ENCODE measurements at regions not wholly inside any gene's neighbourhood (a gene's known extent, or its start where the extent isn't known, plus 50 kb on each side); places are given as distances from the start of the nearest gene placed in this dataset.

GRCh38 chr3:193754719-193755118 lies 161.7 kb downstream of the OPA1 start:
- in situ Hi-C loops (cut with MboI; ENCODE audit: low pct_unique_long_range_greater_than_20kb in 2 of 9, low sequenced_read_pairs in 9 of 9, unreplicated experiment in 9 of 9), result loop anchor here in 1 of 9 experiments (25.0 kb wide), 1 partner anchor 558 kb away; no protein-coding TSS in a partner anchor
- no peak for ATAC-seq (replicated peaks in 6 of 8)
- no peak overlapping the region for H3K27ac ChIP-seq

GRCh38 chr3:193756536-193756935 lies 163.5 kb downstream of the OPA1 start:
- Histone ChIP-seq H3K4me1 (replicated peaks in 1 of 2) (no peaks in the 10 kb centered on the region), H3K4me3 (no peak overlapping the region), H3K27ac (no peak overlapping the region)
- in situ Hi-C loops (cut with MboI; ENCODE audit: low pct_unique_long_range_greater_than_20kb in 2 of 9, low sequenced_read_pairs in 9 of 9, unreplicated experiment in 9 of 9), result loop anchor here in 1 of 9 experiments (25.0 kb wide), 1 partner anchor 556 kb away; no protein-coding TSS in a partner anchor
- 0 to 100% (median 81%) methylated on average over 1 of the region's 1 CpG; no CpG with 5 or more reads in 2 of the 10 experiments for WGBS, 10 experiments
- ATAC-seq (replicated peaks in 6 of 8), result no peak

More at GRCh38 chr3:193754719-193755118, 161.7 kb downstream of the OPA1 start:
- Histone ChIP-seq H3K4me3 (no peak overlapping the region), H3K4me1 (replicated peaks in 1 of 2) (no peaks in the 10 kb centered on the region)

- ATAC-seq (replicated peaks in 6 of 8), result no peak
- in situ Hi-C loops (cut with MboI; ENCODE audit: low pct_unique_long_range_greater_than_20kb in 2 of 9, low sequenced_read_pairs in 9 of 9, unreplicated experiment in 9 of 9), result loop anchor here in 1 of 9 experiments (25.0 kb wide), 1 partner anchor 555 kb away; no protein-coding TSS in a partner anchor
- WGBS, 10 experiments, result 0 to 100% (median 76%) methylated on average over 1 to 2 of the region's 2 CpGs; no CpG with 5 or more reads in 1 of the 10 experiments
Observed at GRCh38 chr3:193757457-193757856, 164.4 kb downstream of the OPA1 start.

GRCh38 chr3:193761969-193762368 lies 169.0 kb downstream of the OPA1 start:
- in situ Hi-C loops (cut with MboI; ENCODE audit: low pct_unique_long_range_greater_than_20kb in 2 of 9, low sequenced_read_pairs in 9 of 9, unreplicated experiment in 9 of 9), result loop anchor here in 1 of 9 experiments (25.0 kb wide), 1 partner anchor 550 kb away; no protein-coding TSS in a partner anchor
- peaks cover 0 to 5% of the 10 kb centered on the region in 2 donors for H3K4me1 ChIP-seq (replicated peaks in 1 of 2)
- H3K4me3 ChIP-seq, result no peak overlapping the region
- 65 to 100% (median 95%) methylated on average over 1 to 5 of the region's 5 CpGs for WGBS, 10 experiments
- no peak overlapping the region for H3K27ac ChIP-seq
- ATAC-seq (replicated peaks in 6 of 8), result no peak

More at GRCh38 chr3:193757457-193757856, 164.4 kb downstream of the OPA1 start:
- Histone ChIP-seq H3K4me3 (no peak overlapping the region), H3K27ac (no peak overlapping the region), H3K4me1 (replicated peaks in 1 of 2) (no peaks in the 10 kb centered on the region)

GRCh38 chr3:193762657-193763056 lies 169.6 kb downstream of the OPA1 start:
- no peak overlapping the region for H3K27ac ChIP-seq
- no peak overlapping the region for H3K4me3 ChIP-seq
- ATAC-seq (replicated peaks in 6 of 8), result no peak
- in situ Hi-C loops (cut with MboI; ENCODE audit: low pct_unique_long_range_greater_than_20kb in 2 of 9, low sequenced_read_pairs in 9 of 9, unreplicated experiment in 9 of 9), result loop anchor here in 1 of 9 experiments (25.0 kb wide), 1 partner anchor 550 kb away; no protein-coding TSS in a partner anchor
- peaks cover 5 to 6% of the 10 kb centered on the region in 2 donors for H3K4me1 ChIP-seq (replicated peaks in 1 of 2)
- 80 to 100% (median 100%) methylated on average over 1 of the region's 1 CpG; no CpG with 5 or more reads in 7 of the 10 experiments for WGBS, 10 experiments

GRCh38 chr3:193764959-193765358 lies 172.0 kb downstream of the OPA1 start:
- Histone ChIP-seq H3K27ac (no peak overlapping the region), H3K4me3 (no peak overlapping the region), H3K4me1 (replicated peaks in 1 of 2) (peaks cover 14% of the 10 kb centered on the region in 2 donors)
- in situ Hi-C loops (cut with MboI; ENCODE audit: low pct_unique_long_range_greater_than_20kb in 2 of 9, low sequenced_read_pairs in 9 of 9, unreplicated experiment in 9 of 9), result loop anchor here in 1 of 9 experiments (25.0 kb wide), 1 partner anchor 547 kb away; no protein-coding TSS in a partner anchor
- WGBS, 10 experiments, result 17 to 94% (median 90%) methylated on average over 1 to 4 of the region's 5 CpGs; no CpG with 5 or more reads in 4 of the 10 experiments
- peak in 3 of 8 experiments; percentile 58 to 91 (median 86) for ATAC-seq (replicated peaks in 6 of 8)

GRCh38 chr3:193767353-193768069 lies 174.5 kb downstream of the OPA1 start:
- peak overlapping the region; percentile 11 to 13 for H3K27ac ChIP-seq
- WGBS, 10 experiments, result 86 to 100% (median 100%) methylated on average over 1 of the region's 1 CpG; no CpG with 5 or more reads in 7 of the 10 experiments
- peaks cover 32% of the 10 kb centered on the region in 2 donors for H3K4me1 ChIP-seq (replicated peaks in 1 of 2)
- in situ Hi-C loops (cut with MboI; ENCODE audit: low pct_unique_long_range_greater_than_20kb in 2 of 9, low sequenced_read_pairs in 9 of 9, unreplicated experiment in 9 of 9), result loop anchor here in 1 of 9 experiments (25.0 kb wide), 1 partner anchor 545 kb away; no protein-coding TSS in a partner anchor
- peak in 3 of 8 experiments; percentile 0 to 1 (median 0) for ATAC-seq (replicated peaks in 6 of 8)
- no peak overlapping the region for H3K4me3 ChIP-seq

GRCh38 chr3:193768070-193768394 lies 175.0 kb downstream of the OPA1 start:
- peak in 7 of 8 experiments; percentile 34 to 84 (median 63) for ATAC-seq (replicated peaks in 6 of 8)
- in situ Hi-C loops (cut with MboI; ENCODE audit: low pct_unique_long_range_greater_than_20kb in 2 of 9, low sequenced_read_pairs in 9 of 9, unreplicated experiment in 9 of 9), result loop anchor here in 1 of 9 experiments (25.0 kb wide), 1 partner anchor 544 kb away; no protein-coding TSS in a partner anchor
- H3K4me3 ChIP-seq, result no peak overlapping the region
- H3K27ac ChIP-seq, result peak overlapping the region in 1 of 2 donors; percentile 11
- H3K4me1 ChIP-seq (replicated peaks in 1 of 2), result peaks cover 37% of the 10 kb centered on the region in 2 donors
- 0 to 86% (median 55%) methylated on average over 1 to 2 of the region's 2 CpGs; no CpG with 5 or more reads in 4 of the 10 experiments for WGBS, 10 experiments

GRCh38 chr3:193769437-193769836 lies 176.4 kb downstream of the OPA1 start:
- no peak overlapping the region for H3K27ac ChIP-seq
- in situ Hi-C loops (cut with MboI; ENCODE audit: low pct_unique_long_range_greater_than_20kb in 2 of 9, low sequenced_read_pairs in 9 of 9, unreplicated experiment in 9 of 9), result loop anchor here in 1 of 9 experiments (25.0 kb wide), 1 partner anchor 543 kb away; no protein-coding TSS in a partner anchor
- no peak for ATAC-seq (replicated peaks in 6 of 8)

GRCh38 chr3:193771011-193771652 lies 178.1 kb downstream of the OPA1 start:
- Histone ChIP-seq H3K4me3 (no peak overlapping the region), H3K27ac (peak overlapping the region in 1 of 2 donors; percentile 88), H3K4me1 (replicated peaks in 1 of 2) (peaks cover 62 to 68% of the 10 kb centered on the region in 2 donors)
- in situ Hi-C loops (cut with MboI; ENCODE audit: low pct_unique_long_range_greater_than_20kb in 2 of 9, low sequenced_read_pairs in 9 of 9, unreplicated experiment in 9 of 9), result loop anchor here in 1 of 9 experiments (25.0 kb wide), 1 partner anchor 541 kb away; no protein-coding TSS in a partner anchor
- WGBS, 10 experiments, result 44 to 100% (median 92%) methylated on average over 1 to 14 of the region's 20 CpGs
- peak in 1 of 8 experiments; percentile 6 for ATAC-seq (replicated peaks in 6 of 8)

More at GRCh38 chr3:193769437-193769836, 176.4 kb downstream of the OPA1 start:
- Histone ChIP-seq H3K4me3 (no peak overlapping the region), H3K4me1 (replicated peaks in 1 of 2) (peaks cover 50 to 51% of the 10 kb centered on the region in 2 donors)
- WGBS, 10 experiments, result 77 to 100% (median 91%) methylated on average over 1 to 2 of the region's 2 CpGs; no CpG with 5 or more reads in 4 of the 10 experiments

GRCh38 chr3:193771653-193772421 lies 178.8 kb downstream of the OPA1 start:
- ATAC-seq (replicated peaks in 6 of 8), result peak in 4 of 8 experiments; percentile 8 to 53 (median 36)
- 13 to 88% (median 41%) methylated on average over 2 to 13 of the region's 18 CpGs; no CpG with 5 or more reads in 3 of the 10 experiments for WGBS, 10 experiments
- Histone ChIP-seq H3K4me3 (no peak overlapping the region), H3K27ac (peak overlapping the region; percentile 64 to 88), H3K4me1 (replicated peaks in 1 of 2) (peaks cover 68 to 75% of the 10 kb centered on the region in 2 donors)
- in situ Hi-C loops (cut with MboI; ENCODE audit: low pct_unique_long_range_greater_than_20kb in 2 of 9, low sequenced_read_pairs in 9 of 9, unreplicated experiment in 9 of 9), result loop anchor here in 1 of 9 experiments (25.0 kb wide), 1 partner anchor 540 kb away; no protein-coding TSS in a partner anchor

- Histone ChIP-seq H3K4me3 (no peak overlapping the region), H3K4me1 (replicated peaks in 1 of 2) (peaks cover 74 to 79% of the 10 kb centered on the region in 2 donors), H3K27ac (peak overlapping the region; percentile 16 to 74)
- ATAC-seq (replicated peaks in 6 of 8), result peak in 5 of 8 experiments; percentile 61 to 73 (median 68)
- in situ Hi-C loops (cut with MboI; ENCODE audit: low pct_unique_long_range_greater_than_20kb in 2 of 9, low sequenced_read_pairs in 9 of 9, unreplicated experiment in 9 of 9), result loop anchor here in 1 of 9 experiments (25.0 kb wide), 1 partner anchor 540 kb away; no protein-coding TSS in a partner anchor
- WGBS, 10 experiments, result 0 to 80% (median 24%) methylated on average over 1 to 6 of the region's 9 CpGs; no CpG with 5 or more reads in 4 of the 10 experiments
Observed at GRCh38 chr3:193772422-193772763, 179.4 kb downstream of the OPA1 start.
